GM23248 (cell line): ENCODE measurements at regions not wholly inside any gene's neighbourhood (a gene's known extent, or its start where the extent isn't known, plus 50 kb on each side); places are given as distances from the start of the nearest gene placed in this dataset.

ENCODE experiments used
- EZH2 ChIP-seq: fragments of 200-600 bp; sonication (generic); IDR thresholded peaks from 2 replicates; pipeline ENCODE4 v1.6.1; 2018; ENCODE audit warnings: antibody characterized with exemption, mild to moderate bottlenecking; ENCODE audit not compliant: insufficient read depth, poor library complexity, severe bottlenecking
- EZH2phosphoT487 ChIP-seq: fragments of 200-600 bp; sonication (generic); IDR thresholded peaks from 2 replicates; pipeline ENCODE4 v1.6.1; 2018; ENCODE audit warnings: antibody characterized with exemption, moderate library complexity, mild to moderate bottlenecking, low read depth; ENCODE audit not compliant: insufficient read depth

DNA sequence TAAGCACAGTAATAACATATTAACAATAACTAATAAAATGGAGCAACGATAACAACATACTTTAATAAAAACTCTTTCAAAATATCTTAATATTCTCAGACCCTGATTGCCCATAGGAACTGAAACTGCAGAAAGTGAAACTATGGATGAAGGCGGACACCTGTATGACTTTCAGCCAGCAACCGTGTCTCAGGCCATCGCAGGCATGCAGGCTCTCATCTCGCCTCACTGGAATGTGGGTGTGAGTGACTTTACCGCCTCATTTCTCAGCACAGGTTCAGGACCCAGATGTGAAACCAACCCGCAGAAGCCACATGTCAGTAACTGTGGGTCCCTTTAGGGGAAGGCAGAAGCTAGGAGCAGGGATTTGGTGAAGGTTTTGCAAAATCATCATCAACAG is 539.1 kb downstream of the FAM181B start:
- no peak for TF ChIP-seq EZH2
- TF ChIP-seq EZH2phosphoT487, result no peak
